Lower leg skin (tissue), 4 donors: ENCODE measurements at regions not wholly inside any gene's neighbourhood (a gene's known extent, or its start where the extent isn't known, plus 50 kb on each side); places are given as distances from the start of the nearest gene placed in this dataset.
A peak's percentile ranks its signal among the peaks of the same experiment; 100 is the strongest.

ENCODE experiments used
- DNase-seq, 2 donors: peaks; one replicate each; pipeline ENCODE4 v3.0.0-alpha.2; 2019; ENCODE audit warnings: low spot score in 2 of 2
- H3K4me3 ChIP-seq: fragments of 200-600 bp; sonication (generic); 2 replicates; pipeline ENCODE4 v1.5.1; 2017; ENCODE audit warnings: mild to moderate bottlenecking, low read depth; ENCODE audit not compliant: poor library complexity, severe bottlenecking
- CTCF ChIP-seq, 3 donors: fragments of 450-650 bp; IDR thresholded peaks; one replicate each; pipeline ENCODE4 v1.5.1; 2016; ENCODE audit warnings: antibody characterized with exemption in 3 of 3, mild to moderate bottlenecking in 3 of 3, moderate library complexity in 2 of 3
- POLR2A ChIP-seq, 2 donors: fragments of 450-650 bp; IDR thresholded peaks; one replicate each; pipeline ENCODE4 v1.6.1; 2016 to 2017; ENCODE audit warnings: antibody characterized with exemption in 2 of 2, mild to moderate bottlenecking in 1 of 2, moderate library complexity in 1 of 2
- WGBS, 2 donors: methylation state at CpG; one replicate each; pipeline ENCODE4 v1.1.5; 2018; 5-methylcytosine and 5-hydroxymethylcytosine counted together
- intact Hi-C: fragments of 100-400 bp; cut with DNase I; formaldehyde crosslinking; loops from one replicate; pipeline ENCODE4 v1.15.0; 2023; ENCODE audit warnings: low total_unique reads

DNA sequence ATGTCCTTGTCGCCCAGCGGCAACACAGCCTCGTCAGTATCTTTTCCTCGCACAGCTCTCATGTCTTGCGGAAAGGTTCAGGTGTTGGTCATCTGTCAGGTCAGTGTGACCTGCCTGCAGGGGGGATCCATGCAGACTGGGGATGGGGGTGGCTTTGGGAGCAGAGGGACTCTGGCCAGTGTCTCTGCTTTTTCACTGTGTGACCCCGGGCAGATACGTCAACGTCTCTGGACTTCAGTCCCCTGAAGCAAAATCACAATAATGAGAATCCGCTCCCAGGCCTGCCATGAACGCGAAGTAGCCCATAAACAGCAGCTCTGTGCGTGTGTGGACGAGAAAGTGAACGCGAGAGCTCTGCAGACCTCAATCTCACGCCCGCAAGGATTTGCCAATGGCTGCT, 75.7 kb upstream of the FCN1 start:
- WGBS, 2 donors = 63 to 78% methylated on average over 17 of the region's 17 CpGs
- intact Hi-C loops = no loop called here
- peak in 1 of 2 donors; percentile 57 for DNase-seq
- H3K4me3 ChIP-seq = no peak overlapping the region
- TF ChIP-seq POLR2A (IDR thresholded peaks at IDR 0.05) (no peak), CTCF (IDR thresholded peaks at IDR 0.05) (no peak)

DNA sequence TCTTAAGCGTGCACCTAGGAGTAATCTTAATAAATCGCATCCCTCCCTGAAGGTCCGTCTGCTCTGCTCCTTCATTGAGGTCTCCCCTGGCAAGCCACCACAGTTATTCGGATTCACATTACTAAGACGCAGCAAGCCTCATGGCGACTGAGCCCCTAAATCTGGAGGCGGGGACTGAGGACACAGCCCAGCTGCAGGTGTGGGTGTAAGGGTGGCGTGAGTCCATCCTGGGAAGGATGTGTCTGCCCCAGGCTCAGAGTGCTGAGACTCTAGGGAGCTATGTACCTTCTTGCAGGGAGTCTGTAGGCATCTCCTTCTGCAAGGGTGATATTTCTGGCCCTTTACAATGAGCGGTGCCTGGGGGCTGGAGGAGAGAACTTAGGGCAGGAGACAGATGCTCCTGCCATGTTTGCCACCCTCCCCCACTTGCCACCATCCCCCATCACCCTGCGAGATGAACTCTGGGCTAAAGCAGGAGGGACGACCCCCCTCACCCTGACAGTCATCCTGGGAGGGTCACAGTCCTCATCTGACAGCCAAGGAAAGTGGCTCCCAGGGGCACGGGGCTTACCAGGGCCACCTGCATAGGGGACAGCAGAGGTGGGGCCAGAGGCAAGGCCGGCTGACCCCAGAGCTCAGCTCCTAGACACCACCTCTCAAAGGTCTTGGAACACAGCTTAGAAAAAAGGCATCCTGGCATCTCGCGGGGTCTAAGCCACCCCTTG, 76.4 kb upstream of the FCN1 start:
- H3K4me3 ChIP-seq = no peak overlapping the region
- WGBS, 2 donors = 88 to 93% methylated on average over 14 to 15 of the region's 15 CpGs
- intact Hi-C loops = no loop called here
- DNase-seq = peak in 1 of 2 donors; percentile 82
- TF ChIP-seq POLR2A (IDR thresholded peaks at IDR 0.05) (no peak), CTCF (IDR thresholded peaks at IDR 0.05) (no peak)

GRCh38 chr9:134994926-134995791, 77.4 kb upstream of the FCN1 start:
- H3K4me3 ChIP-seq = no peak overlapping the region
- intact Hi-C loops = no loop called here
- 71 to 76% methylated on average over 19 of the region's 19 CpGs for WGBS, 2 donors
- TF ChIP-seq POLR2A (IDR thresholded peaks at IDR 0.05) = no peak
- no peak for TF ChIP-seq CTCF (IDR thresholded peaks at IDR 0.05)
- peak in 1 of 2 donors; percentile 60 for DNase-seq

DNA sequence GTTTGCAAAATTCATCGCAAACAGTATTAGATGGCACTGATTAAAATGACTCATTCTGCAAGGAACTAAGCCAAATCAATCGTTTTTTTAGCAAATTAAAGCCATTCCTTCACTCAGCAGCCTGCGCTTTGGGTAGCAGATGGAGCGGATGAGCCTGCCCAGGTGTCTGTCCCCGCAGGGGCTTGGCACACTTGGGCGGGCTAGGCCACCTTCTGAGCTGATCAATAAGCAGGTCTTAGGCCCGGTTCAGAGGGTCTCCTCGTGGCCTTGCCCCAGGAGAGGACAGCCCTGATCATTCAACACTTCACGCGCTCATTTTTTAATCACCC, 78.0 kb upstream of the FCN1 start:
- H3K4me3 ChIP-seq = no peak overlapping the region
- DNase-seq = peak in 1 of 2 donors; percentile 81
- TF ChIP-seq POLR2A (IDR thresholded peaks at IDR 0.05) = no peak
- 38 to 48% methylated on average over 10 of the region's 10 CpGs for WGBS, 2 donors
- intact Hi-C loops = no loop called here

- intact Hi-C loops = no loop called here
- peak in 1 of 2 donors; percentile 79 for DNase-seq
- 88% methylated on average over 20 to 24 of the region's 24 CpGs for WGBS, 2 donors
- TF ChIP-seq POLR2A (IDR thresholded peaks at IDR 0.05) (no peak), CTCF (IDR thresholded peaks at IDR 0.05) (no peak)
- H3K4me3 ChIP-seq = no peak overlapping the region
Measured at GRCh38 chr9:134996591-134997530, 79.1 kb upstream of the FCN1 start.
